ENCODE measurements at regions not wholly inside any gene's neighbourhood (a gene's known extent, or its start where the extent isn't known, plus 50 kb on each side); places are given as distances from the start of the nearest gene placed in this dataset.

- Histone ChIP-seq H3K36me3 (ENCODE audit: control insufficient read depth in 4 of 4, insufficient read depth in 3 of 4, low read depth in 1 of 4, low read length in 3 of 4) (no peaks in the 10 kb centered on the region), H3K9ac (ENCODE audit: low read depth in 1 of 2, low read length in 2 of 2) (no peak overlapping the region), H3K4me3 (ENCODE audit: low read depth in 1 of 3, low read length in 3 of 3) (no peak overlapping the region), H3K9me3 (ENCODE audit: control insufficient read depth in 4 of 4, low read length in 3 of 4) (no peaks in the 10 kb centered on the region), H3K4me1 (ENCODE audit: control insufficient read depth in 4 of 4, insufficient read depth in 4 of 4, low read length in 3 of 4) (no peaks in the 10 kb centered on the region), H3K27me3 (ENCODE audit: control insufficient read depth in 4 of 4, insufficient read depth in 4 of 4, low read length in 3 of 4) (no peaks in the 10 kb centered on the region), H3K27ac (ENCODE audit: low read depth in 1 of 2, low read length in 2 of 2) (no peak overlapping the region)
- no peak for DNase-seq (ENCODE audit: low spot score)
- 73% methylated on average over 3 of the region's 3 CpGs for WGBS
- no peak for TF ChIP-seq RXRA (IDR thresholded peaks at IDR 0.05)
- no peak for TF ChIP-seq GABPA (IDR thresholded peaks at IDR 0.05 in 1 of 2, conservative IDR thresholded peaks at IDR 0.05 in 1 of 2)
- no peak for TF ChIP-seq SP1 (IDR thresholded peaks at IDR 0.05)
- TF ChIP-seq MAX (IDR thresholded peaks at IDR 0.05), result no peak
- no peak for TF ChIP-seq ATF3 (IDR thresholded peaks at IDR 0.05)
- TF ChIP-seq EGR1 (IDR thresholded peaks at IDR 0.05; ENCODE audit: low read depth in 2 of 2), result no peak
- TF ChIP-seq FOXA1 (IDR thresholded peaks at IDR 0.05), result no peak
- no peak for TF ChIP-seq JUND (IDR thresholded peaks at IDR 0.05)
- no peak for TF ChIP-seq HNF4A (conservative IDR thresholded peaks at IDR 0.05)
- no peak for TF ChIP-seq RAD21 (IDR thresholded peaks at IDR 0.05)
Observed at GRCh38 chr9:106032978-106033377, 338.6 kb downstream of the TMEM38B start.

GRCh38 chr9:106035806-106036205 is 341.5 kb downstream of the TMEM38B start:
- DNase-seq (ENCODE audit: low spot score), result no peak
- H3K27me3 ChIP-seq (ENCODE audit: control insufficient read depth in 4 of 4, insufficient read depth in 4 of 4, low read length in 3 of 4), result no peaks in the 10 kb centered on the region
- no peak for TF ChIP-seq EGR1 (IDR thresholded peaks at IDR 0.05; ENCODE audit: low read depth in 2 of 2)
- TF ChIP-seq NR2F2 (IDR thresholded peaks at IDR 0.05), result no peak
- TF ChIP-seq ZBTB33 (IDR thresholded peaks at IDR 0.05), result no peak
- TF ChIP-seq HNF4A (conservative IDR thresholded peaks at IDR 0.05), result no peak
- no peak for TF ChIP-seq CTCF (IDR thresholded peaks at IDR 0.05; ENCODE audit: low read depth, low read length, missing input control)
- TF ChIP-seq RAD21 (IDR thresholded peaks at IDR 0.05), result no peak
- TF ChIP-seq REST (IDR thresholded peaks at IDR 0.05), result no peak
- no peak for TF ChIP-seq TAF1 (conservative IDR thresholded peaks at IDR 0.05)
- no peak for TF ChIP-seq MAX (IDR thresholded peaks at IDR 0.05)
- TF ChIP-seq RXRA (IDR thresholded peaks at IDR 0.05), result no peak
- TF ChIP-seq GABPA (IDR thresholded peaks at IDR 0.05 in 1 of 2, conservative IDR thresholded peaks at IDR 0.05 in 1 of 2), result no peak
- no peak for TF ChIP-seq HNF4G (IDR thresholded peaks at IDR 0.05)
- TF ChIP-seq SP1 (IDR thresholded peaks at IDR 0.05), result no peak
- TF ChIP-seq ATF3 (IDR thresholded peaks at IDR 0.05), result no peak
- no peak for TF ChIP-seq FOXA2 (IDR thresholded peaks at IDR 0.05)
- no peak for TF ChIP-seq JUND (IDR thresholded peaks at IDR 0.05)
- no peak for TF ChIP-seq FOXA1 (IDR thresholded peaks at IDR 0.05)
- no peaks in the 10 kb centered on the region for H3K36me3 ChIP-seq (ENCODE audit: control insufficient read depth in 4 of 4, insufficient read depth in 3 of 4, low read depth in 1 of 4, low read length in 3 of 4)
- no peak overlapping the region for H3K4me3 ChIP-seq (ENCODE audit: low read depth in 1 of 3, low read length in 3 of 3)
- H3K4me1 ChIP-seq (ENCODE audit: control insufficient read depth in 4 of 4, insufficient read depth in 4 of 4, low read length in 3 of 4), result peaks cover 0 to 5% (median 2%) of the 10 kb centered on the region in 4 donors
- H3K9ac ChIP-seq (ENCODE audit: low read depth in 1 of 2, low read length in 2 of 2), result no peak overlapping the region
- H3K27ac ChIP-seq (ENCODE audit: low read depth in 1 of 2, low read length in 2 of 2), result no peak overlapping the region
- H3K9me3 ChIP-seq (ENCODE audit: control insufficient read depth in 4 of 4, low read length in 3 of 4), result no peaks in the 10 kb centered on the region

All from liver (tissue), 8 donors.